ENCODE measurements at regions not wholly inside any gene's neighbourhood (a gene's known extent, or its start where the extent isn't known, plus 50 kb on each side); places are given as distances from the start of the nearest gene placed in this dataset.
"Not testable (repeated sequence)": the region's sequence is repeated elsewhere in the genome, so short reads cannot be mapped to it uniquely, and the experiment has no call there.

- no peak for DNase-seq (ENCODE audit: low read depth, low spot score)
These were observed 2672.0 kb upstream of the PCDH20 start for GRCh38 chr13:64087624-64088023.

- no peak for DNase-seq (ENCODE audit: low read depth, low spot score)
These were observed 2668.2 kb upstream of the PCDH20 start for GRCh38 chr13:64083811-64084210.

- no peak for DNase-seq (ENCODE audit: low read depth, low spot score)
These were observed 2667.7 kb upstream of the PCDH20 start for GRCh38 chr13:64083396-64083795.

- no peak for DNase-seq (ENCODE audit: low read depth, low spot score)
These were observed 2662.9 kb upstream of the PCDH20 start for GRCh38 chr13:64078480-64078936.

- no peak for DNase-seq (ENCODE audit: low read depth, low spot score)
These were observed 2662.4 kb upstream of the PCDH20 start for GRCh38 chr13:64078025-64078424.

GRCh38 chr13:64077132-64077835, 2661.6 kb upstream of the PCDH20 start:
- DNase-seq (ENCODE audit: low read depth, low spot score): not testable (repeated sequence)

GRCh38 chr13:64075543-64076271, 2660.1 kb upstream of the PCDH20 start:
- DNase-seq (ENCODE audit: low read depth, low spot score): no peak

- no peak for DNase-seq (ENCODE audit: low read depth, low spot score)
These were observed 2659.4 kb upstream of the PCDH20 start for GRCh38 chr13:64074971-64075474.

GRCh38 chr13:64073203-64073602, 2657.6 kb upstream of the PCDH20 start:
- DNase-seq (ENCODE audit: low read depth, low spot score): no peak

GRCh38 chr13:64071352-64071751, 2655.7 kb upstream of the PCDH20 start:
- DNase-seq (ENCODE audit: low read depth, low spot score): no peak

- no peak for DNase-seq (ENCODE audit: low read depth, low spot score)
These were observed 2654.2 kb upstream of the PCDH20 start for GRCh38 chr13:64069892-64070291.

- DNase-seq (ENCODE audit: low read depth, low spot score): no peak
These were observed 2651.1 kb upstream of the PCDH20 start for GRCh38 chr13:64066711-64067110.

GRCh38 chr13:64061649-64062048, 2646.0 kb upstream of the PCDH20 start:
- DNase-seq (ENCODE audit: low read depth, low spot score): no peak

- no peak for DNase-seq (ENCODE audit: low read depth, low spot score)
These were observed 2641.8 kb upstream of the PCDH20 start for GRCh38 chr13:64057372-64058020.

- DNase-seq (ENCODE audit: low read depth, low spot score): peak; percentile 7
These were observed 2638.7 kb upstream of the PCDH20 start for GRCh38 chr13:64054321-64054720.

- DNase-seq (ENCODE audit: low read depth, low spot score): no peak
These were observed 2636.9 kb upstream of the PCDH20 start for GRCh38 chr13:64052521-64052920.

- DNase-seq (ENCODE audit: low read depth, low spot score): no peak
These were observed 2635.6 kb upstream of the PCDH20 start for GRCh38 chr13:64051278-64051677.

- no peak for DNase-seq (ENCODE audit: low read depth, low spot score)
These were observed 2625.6 kb upstream of the PCDH20 start for GRCh38 chr13:64041296-64041695.

GRCh38 chr13:64033921-64034320, 2618.3 kb upstream of the PCDH20 start:
- no peak for DNase-seq (ENCODE audit: low read depth, low spot score)

GRCh38 chr13:64029343-64030093, 2613.9 kb upstream of the PCDH20 start:
- no peak for DNase-seq (ENCODE audit: low read depth, low spot score)

GRCh38 chr13:64028551-64028950, 2612.9 kb upstream of the PCDH20 start:
- no peak for DNase-seq (ENCODE audit: low read depth, low spot score)
